HFF-Myc (cell line): ENCODE measurements at regions not wholly inside any gene's neighbourhood (a gene's known extent, or its start where the extent isn't known, plus 50 kb on each side); places are given as distances from the start of the nearest gene placed in this dataset.

Experiments
- DNase-seq: peaks from one replicate; pipeline ENCODE4 v3.0.0-alpha.2; 2011; ENCODE audit warnings: low read depth; ENCODE audit errors: extremely low read depth
- H3K4me3 ChIP-seq: replicated peaks from 2 replicates; pipeline ENCODE4 v1.5.1; 2011; ENCODE audit warnings: low read depth, mild to moderate bottlenecking, control low read depth, low read length
- TF ChIP-seq, protein P1 (sequence below): IDR thresholded peaks from 2 replicates; pipeline ENCODE4 v1.5.1; 2012; ENCODE audit warnings: mild to moderate bottlenecking, low read depth, low read length, control low read depth; ENCODE audit errors: missing control alignments

DNA sequence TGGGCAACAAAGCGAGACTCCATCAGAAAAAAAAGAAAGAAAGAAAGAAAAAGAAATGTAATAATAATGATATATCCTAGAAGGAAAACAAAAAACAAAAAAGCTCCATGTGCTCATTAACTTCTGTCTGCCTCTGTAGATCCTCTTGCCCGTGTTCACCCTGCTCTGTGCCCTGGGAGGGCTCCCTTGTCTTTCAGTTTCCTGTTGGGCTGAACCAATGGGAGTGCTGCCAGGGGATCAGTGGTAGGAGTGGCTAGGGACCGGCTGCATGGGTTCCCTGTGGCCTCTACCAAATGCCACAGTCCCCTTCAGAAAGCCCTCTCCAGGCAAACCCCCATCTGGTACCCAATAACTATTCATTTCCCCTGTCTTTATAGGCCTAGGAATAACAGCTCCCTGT is 51.8 kb upstream of the PARD3 start:
- DNase-seq = no peak
- TF ChIP-seq, protein P1, sequence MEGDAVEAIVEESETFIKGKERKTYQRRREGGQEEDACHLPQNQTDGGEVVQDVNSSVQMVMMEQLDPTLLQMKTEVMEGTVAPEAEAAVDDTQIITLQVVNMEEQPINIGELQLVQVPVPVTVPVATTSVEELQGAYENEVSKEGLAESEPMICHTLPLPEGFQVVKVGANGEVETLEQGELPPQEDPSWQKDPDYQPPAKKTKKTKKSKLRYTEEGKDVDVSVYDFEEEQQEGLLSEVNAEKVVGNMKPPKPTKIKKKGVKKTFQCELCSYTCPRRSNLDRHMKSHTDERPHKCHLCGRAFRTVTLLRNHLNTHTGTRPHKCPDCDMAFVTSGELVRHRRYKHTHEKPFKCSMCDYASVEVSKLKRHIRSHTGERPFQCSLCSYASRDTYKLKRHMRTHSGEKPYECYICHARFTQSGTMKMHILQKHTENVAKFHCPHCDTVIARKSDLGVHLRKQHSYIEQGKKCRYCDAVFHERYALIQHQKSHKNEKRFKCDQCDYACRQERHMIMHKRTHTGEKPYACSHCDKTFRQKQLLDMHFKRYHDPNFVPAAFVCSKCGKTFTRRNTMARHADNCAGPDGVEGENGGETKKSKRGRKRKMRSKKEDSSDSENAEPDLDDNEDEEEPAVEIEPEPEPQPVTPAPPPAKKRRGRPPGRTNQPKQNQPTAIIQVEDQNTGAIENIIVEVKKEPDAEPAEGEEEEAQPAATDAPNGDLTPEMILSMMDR = no peak
- no peak overlapping the region for H3K4me3 ChIP-seq
